Aorta (tissue), 5 donors: ENCODE measurements at regions not wholly inside any gene's neighbourhood (a gene's known extent, or its start where the extent isn't known, plus 50 kb on each side); places are given as distances from the start of the nearest gene placed in this dataset.

Experiments
- ATAC-seq: fragments of 200-7000 bp; cut with Tn5 transposase; one replicate; pipeline ENCODE4 v1.9.1; 2022; ENCODE audit warnings: moderate library complexity; ENCODE audit not compliant: low FRiP score
- DNase-seq, 2 donors: peaks; one replicate each; pipeline ENCODE4 v3.0.0-alpha.2; 2020
- H3K27ac ChIP-seq, 2 donors: one replicate each; pipeline ENCODE4 v1.5.1; 2013; ENCODE audit warnings: low read length in 2 of 2, mild to moderate bottlenecking in 2 of 2, moderate library complexity in 2 of 2, control low read depth in 1 of 2, inconsistent platforms in 1 of 2, low read depth in 1 of 2
- H3K27me3 ChIP-seq, 2 donors: one replicate each; pipeline ENCODE4 v1.6.1; 2013; ENCODE audit warnings: control low read depth in 1 of 2, low read length in 1 of 2, mild to moderate bottlenecking in 1 of 2, moderate library complexity in 1 of 2; ENCODE audit not compliant: insufficient read depth in 2 of 2, control insufficient read depth in 1 of 2
- H3K36me3 ChIP-seq, 2 donors: one replicate each; pipeline ENCODE4 v1.6.1; 2013; ENCODE audit warnings: control low read depth in 1 of 2, low read length in 1 of 2, mild to moderate bottlenecking in 1 of 2; ENCODE audit not compliant: insufficient read depth in 2 of 2, control insufficient read depth in 1 of 2
- H3K4me1 ChIP-seq, 2 donors: one replicate each; pipeline ENCODE4 v1.6.1; 2013; ENCODE audit warnings: low read length in 2 of 2, control low read depth in 1 of 2, mild to moderate bottlenecking in 1 of 2, moderate library complexity in 1 of 2; ENCODE audit not compliant: insufficient read depth in 2 of 2, control insufficient read depth in 1 of 2
- H3K4me3 ChIP-seq, 2 donors: one replicate each; pipeline ENCODE4 v1.5.1; 2013; ENCODE audit warnings: low read length in 2 of 2, control low read depth in 1 of 2, mild to moderate bottlenecking in 1 of 2
- H3K9me3 ChIP-seq: one replicate; pipeline ENCODE4 v1.6.1; 2013; ENCODE audit warnings: mild to moderate bottlenecking, low read length; ENCODE audit not compliant: control insufficient read depth
- WGBS, 2 donors: extraction: QIAGEN DNeasy Blood & Tissue Kit; methylation state at CpG; one replicate each; pipeline ENCODE4 v1.1.7; 2013; 5-methylcytosine and 5-hydroxymethylcytosine counted together
- intact Hi-C, 2 donors: fragments of 100-400 bp; cut with DNase I; formaldehyde crosslinking; loops; one replicate each; pipeline versions ENCODE4 v1.14.2 to v1.15.0; 2022
- donor health status: healthy with polysubstance abuse.
- donor health status: Bipolar disorder and iron deficiency.
- donor health status: DM: no; HTN: no; CAD: no.
- donor health status: DM: no; HTN: no; CAD: no.
- donor health status: DM: yes; HTN: yes; CAD: no.

GRCh38 chr3:101131767-101132166, 138.5 kb upstream of the ABI3BP start:
- DNase-seq (no peak), ATAC-seq (no peak)
- Histone ChIP-seq H3K36me3 (no peaks in the 10 kb centered on the region), H3K27ac (no peak overlapping the region), H3K9me3 (peaks cover 4% of the 10 kb centered on the region), H3K4me3 (no peak overlapping the region), H3K4me1 (no peaks in the 10 kb centered on the region), H3K27me3 (no peaks in the 10 kb centered on the region)
- WGBS, 2 donors, result 65 to 92% methylated on average over 2 of the region's 2 CpGs
- intact Hi-C loops, result no loop called here

- WGBS, 2 donors, result 82 to 84% methylated on average over 9 of the region's 9 CpGs
- intact Hi-C loops, result no loop called here
- H3K27me3 ChIP-seq, result no peaks in the 10 kb centered on the region
Measured at GRCh38 chr3:101128786-101129185, 135.6 kb upstream of the ABI3BP start.

GRCh38 chr3:101128001-101128400, 134.8 kb upstream of the ABI3BP start:
- intact Hi-C loops, result no loop called here
- no peak for DNase-seq
- H3K27ac ChIP-seq, result no peak overlapping the region
- no peak overlapping the region for H3K4me3 ChIP-seq
- 79 to 92% methylated on average over 1 of the region's 1 CpG for WGBS, 2 donors
- H3K27me3 ChIP-seq, result no peaks in the 10 kb centered on the region
- H3K9me3 ChIP-seq, result peaks cover 4% of the 10 kb centered on the region
- ATAC-seq, result no peak
- no peaks in the 10 kb centered on the region for H3K4me1 ChIP-seq
- H3K36me3 ChIP-seq, result no peaks in the 10 kb centered on the region

More at GRCh38 chr3:101128786-101129185, 135.6 kb upstream of the ABI3BP start:
- DNase-seq (no peak), ATAC-seq (no peak)
- H3K36me3 ChIP-seq, result no peaks in the 10 kb centered on the region
- H3K4me1 ChIP-seq, result no peaks in the 10 kb centered on the region
- H3K27ac ChIP-seq, result no peak overlapping the region
- H3K4me3 ChIP-seq, result no peak overlapping the region
- H3K9me3 ChIP-seq, result peaks cover 4% of the 10 kb centered on the region

- intact Hi-C loops, result no loop called here
- no peak overlapping the region for H3K27ac ChIP-seq
- ATAC-seq (no peak), DNase-seq (no peak)
- no peak overlapping the region for H3K4me3 ChIP-seq
- no peaks in the 10 kb centered on the region for H3K36me3 ChIP-seq
- 41 to 52% methylated on average over 2 of the region's 2 CpGs for WGBS, 2 donors
- no peaks in the 10 kb centered on the region for H3K4me1 ChIP-seq
- no peaks in the 10 kb centered on the region for H3K27me3 ChIP-seq
- no peaks in the 10 kb centered on the region for H3K9me3 ChIP-seq
Measured at GRCh38 chr3:101124125-101124524, 130.9 kb upstream of the ABI3BP start.

GRCh38 chr3:101123081-101123480, 129.9 kb upstream of the ABI3BP start:
- Histone ChIP-seq H3K27ac (no peak overlapping the region), H3K9me3 (no peaks in the 10 kb centered on the region), H3K4me1 (no peaks in the 10 kb centered on the region), H3K36me3 (no peaks in the 10 kb centered on the region), H3K4me3 (no peak overlapping the region), H3K27me3 (no peaks in the 10 kb centered on the region)
- ATAC-seq (no peak), DNase-seq (no peak)
- intact Hi-C loops, result no loop called here
- 92 to 94% methylated on average over 2 of the region's 2 CpGs for WGBS, 2 donors

GRCh38 chr3:101122681-101123080, 129.5 kb upstream of the ABI3BP start:
- no peak overlapping the region for H3K4me3 ChIP-seq
- H3K4me1 ChIP-seq, result no peaks in the 10 kb centered on the region
- intact Hi-C loops, result no loop called here
- ATAC-seq, result no peak
- no peaks in the 10 kb centered on the region for H3K36me3 ChIP-seq
- H3K27ac ChIP-seq, result no peak overlapping the region
- no peak for DNase-seq
- no peaks in the 10 kb centered on the region for H3K9me3 ChIP-seq
- no peaks in the 10 kb centered on the region for H3K27me3 ChIP-seq
- 95 to 99% methylated on average over 2 of the region's 2 CpGs for WGBS, 2 donors

- intact Hi-C loops, result no loop called here
- ATAC-seq (no peak), DNase-seq (no peak)
- Histone ChIP-seq H3K27me3 (no peaks in the 10 kb centered on the region), H3K4me3 (no peak overlapping the region), H3K4me1 (no peaks in the 10 kb centered on the region), H3K36me3 (no peaks in the 10 kb centered on the region), H3K9me3 (no peaks in the 10 kb centered on the region), H3K27ac (no peak overlapping the region)
- WGBS, 2 donors, result 84 to 90% methylated on average over 2 of the region's 2 CpGs
Measured at GRCh38 chr3:101120039-101120438, 126.8 kb upstream of the ABI3BP start.

GRCh38 chr3:101119535-101119934, 126.3 kb upstream of the ABI3BP start:
- Histone ChIP-seq H3K4me3 (no peak overlapping the region), H3K36me3 (no peaks in the 10 kb centered on the region), H3K27ac (no peak overlapping the region), H3K9me3 (no peaks in the 10 kb centered on the region), H3K4me1 (no peaks in the 10 kb centered on the region), H3K27me3 (no peaks in the 10 kb centered on the region)
- ATAC-seq (no peak), DNase-seq (no peak)
- 73 to 77% methylated on average over 3 of the region's 3 CpGs for WGBS, 2 donors
- intact Hi-C loops, result no loop called here

- DNase-seq, result no peak
- Histone ChIP-seq H3K4me1 (no peaks in the 10 kb centered on the region), H3K27ac (no peak overlapping the region), H3K36me3 (no peaks in the 10 kb centered on the region), H3K27me3 (no peaks in the 10 kb centered on the region), H3K4me3 (no peak overlapping the region), H3K9me3 (no peaks in the 10 kb centered on the region)
- intact Hi-C loops, result no loop called here
- ATAC-seq, result no peak
- WGBS, 2 donors, result 85 to 89% methylated on average over 2 of the region's 2 CpGs
Measured at GRCh38 chr3:101117980-101118379, 124.8 kb upstream of the ABI3BP start.
